ENCODE measurements at regions not wholly inside any gene's neighbourhood (a gene's known extent, or its start where the extent isn't known, plus 50 kb on each side); places are given as distances from the start of the nearest gene placed in this dataset.

GRCh38 chr13:105008604-105009003 lies 1526.9 kb downstream of the EFNB2 start:
- no peak for DNase-seq (ENCODE audit: low read depth, low spot score)

- DNase-seq (ENCODE audit: low read depth, low spot score): peak; percentile 7
These were observed 1528.2 kb downstream of the EFNB2 start for GRCh38 chr13:105007166-105007808.

- no peak for DNase-seq (ENCODE audit: low read depth, low spot score)
These were observed 1539.4 kb downstream of the EFNB2 start for GRCh38 chr13:104996022-104996421.

- no peak for DNase-seq (ENCODE audit: low read depth, low spot score)
These were observed 1541.8 kb downstream of the EFNB2 start for GRCh38 chr13:104993708-104994107.

- peak; percentile 1 for DNase-seq (ENCODE audit: low read depth, low spot score)
These were observed 1547.8 kb downstream of the EFNB2 start for GRCh38 chr13:104987621-104988020.

GRCh38 chr13:104984296-104984818 lies 1551.1 kb downstream of the EFNB2 start:
- DNase-seq (ENCODE audit: low read depth, low spot score): peak; percentile 26

GRCh38 chr13:104983601-104984000 lies 1551.9 kb downstream of the EFNB2 start:
- no peak for DNase-seq (ENCODE audit: low read depth, low spot score)

GRCh38 chr13:104980586-104980985 lies 1554.9 kb downstream of the EFNB2 start:
- no peak for DNase-seq (ENCODE audit: low read depth, low spot score)

GRCh38 chr13:104979281-104980030 lies 1556.0 kb downstream of the EFNB2 start:
- no peak for DNase-seq (ENCODE audit: low read depth, low spot score)

GRCh38 chr13:104976986-104977385 lies 1558.5 kb downstream of the EFNB2 start:
- DNase-seq (ENCODE audit: low read depth, low spot score): no peak

- DNase-seq (ENCODE audit: low read depth, low spot score): no peak
These were observed 1560.2 kb downstream of the EFNB2 start for GRCh38 chr13:104975272-104975671.

GRCh38 chr13:104968876-104969275 lies 1566.6 kb downstream of the EFNB2 start:
- no peak for DNase-seq (ENCODE audit: low read depth, low spot score)

- no peak for DNase-seq (ENCODE audit: low read depth, low spot score)
These were observed 1567.4 kb downstream of the EFNB2 start for GRCh38 chr13:104967836-104968630.

- DNase-seq (ENCODE audit: low read depth, low spot score): no peak
These were observed 1568.1 kb downstream of the EFNB2 start for GRCh38 chr13:104967376-104967775.

GRCh38 chr13:104962411-104962810 lies 1573.1 kb downstream of the EFNB2 start:
- no peak for DNase-seq (ENCODE audit: low read depth, low spot score)

GRCh38 chr13:104961246-104961645 lies 1574.2 kb downstream of the EFNB2 start:
- DNase-seq (ENCODE audit: low read depth, low spot score): no peak

GRCh38 chr13:104954210-104954609 lies 1581.3 kb downstream of the EFNB2 start:
- no peak for DNase-seq (ENCODE audit: low read depth, low spot score)

- no peak for DNase-seq (ENCODE audit: low read depth, low spot score)
These were observed 1581.9 kb downstream of the EFNB2 start for GRCh38 chr13:104953588-104953987.

GRCh38 chr13:104949840-104950740 lies 1585.4 kb downstream of the EFNB2 start:
- no peak for DNase-seq (ENCODE audit: low read depth, low spot score)

GRCh38 chr13:104944176-104944575 lies 1591.3 kb downstream of the EFNB2 start:
- DNase-seq (ENCODE audit: low read depth, low spot score): no peak

GRCh38 chr13:104943331-104943730 lies 1592.1 kb downstream of the EFNB2 start:
- no peak for DNase-seq (ENCODE audit: low read depth, low spot score)

Measured in pulmonary artery endothelial cell (primary cell).